ENCODE measurements at regions not wholly inside any gene's neighbourhood (a gene's known extent, or its start where the extent isn't known, plus 50 kb on each side); places are given as distances from the start of the nearest gene placed in this dataset.

DNA sequence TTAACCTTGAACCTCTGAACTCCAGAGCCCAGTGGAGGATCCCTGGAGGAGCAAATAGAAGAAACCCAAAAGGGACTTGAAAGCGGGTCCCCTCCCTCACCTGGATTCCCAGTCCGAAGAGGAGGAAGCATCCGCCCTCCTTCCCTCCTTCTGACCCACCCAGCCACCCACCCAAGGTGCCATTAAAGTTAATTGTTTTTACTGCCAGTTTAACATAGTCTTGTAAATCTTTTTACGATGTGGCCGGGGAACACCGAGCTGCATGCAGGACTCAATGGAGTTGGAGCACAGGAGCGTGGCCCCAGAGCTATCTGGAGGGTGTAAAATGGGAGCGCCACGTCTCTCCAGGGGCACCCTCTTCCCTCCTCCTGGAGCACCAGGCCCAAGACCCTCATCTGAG lies 49.9 kb upstream of the TBX3 start:
- H3K9me3 ChIP-seq (ENCODE audit: control insufficient read depth in 2 of 2, low read length in 2 of 2) = no peaks in the 10 kb centered on the region
- ATAC-seq (ENCODE audit: low read depth in 2 of 2) = no peak
- peaks cover 25% of the 10 kb centered on the region for H3K27me3 Mint-ChIP-seq
- H3K36me3 Mint-ChIP-seq = no peaks in the 10 kb centered on the region
- H3K4me3 Mint-ChIP-seq = no peak overlapping the region
- peaks cover 0 to 3% (median 0%) of the 10 kb centered on the region in 7 donors for H3K9me3 Mint-ChIP-seq
- no peak overlapping the region for H3K27ac Mint-ChIP-seq
- no peaks in the 10 kb centered on the region for H3K4me1 ChIP-seq (ENCODE audit: control insufficient read depth, insufficient read depth, low read length, poor library complexity, severe bottlenecking)
- no peaks in the 10 kb centered on the region for H3K27me3 ChIP-seq (ENCODE audit: control insufficient read depth, insufficient read depth, low read length)
- DNase-seq = no peak
- H3K4me3 ChIP-seq (ENCODE audit: low read depth, low read length) = no peak overlapping the region
- no peaks in the 10 kb centered on the region for H3K36me3 ChIP-seq (ENCODE audit: control insufficient read depth, insufficient read depth, low read length)
- H3K27ac ChIP-seq (ENCODE audit: insufficient read depth, low read length, poor library complexity, severe bottlenecking) = no peak overlapping the region
- H3K4me1 Mint-ChIP-seq = no peaks in the 10 kb centered on the region
